ENCODE measurements at regions not wholly inside any gene's neighbourhood (a gene's known extent, or its start where the extent isn't known, plus 50 kb on each side); places are given as distances from the start of the nearest gene placed in this dataset.

GRCh38 chr2:104766683-104767082 is 87.2 kb upstream of the POU3F3 start:
- DNase-seq (ENCODE audit: low read depth): no peak

GRCh38 chr2:104768694-104769093 is 85.2 kb upstream of the POU3F3 start:
- no peak for DNase-seq (ENCODE audit: low read depth)

DNA sequence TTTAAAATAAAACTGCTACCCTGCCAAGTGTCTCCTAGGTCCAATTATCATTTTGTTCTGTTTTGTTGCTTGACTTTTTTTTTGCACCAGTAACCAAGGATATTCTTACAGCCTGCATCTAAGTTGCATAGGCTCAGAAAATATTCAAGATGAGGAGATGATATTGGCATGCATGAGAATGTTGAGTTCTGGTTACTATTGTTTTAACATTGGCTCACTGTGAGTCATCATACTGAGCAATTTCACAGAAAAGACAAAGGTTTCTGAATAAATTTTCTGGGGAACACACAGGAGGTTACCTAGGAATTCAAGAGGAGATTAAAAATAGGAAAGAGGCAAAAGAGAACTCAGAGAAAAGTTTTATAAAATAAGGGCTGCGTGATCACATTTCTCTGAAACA is 84.8 kb upstream of the POU3F3 start:
- DNase-seq (ENCODE audit: low read depth): no peak

- DNase-seq (ENCODE audit: low read depth): no peak
These were observed 80.9 kb upstream of the POU3F3 start for GRCh38 chr2:104772996-104773395.

- DNase-seq (ENCODE audit: low read depth): no peak
These were observed 79.3 kb upstream of the POU3F3 start for GRCh38 chr2:104774631-104775030.

DNA sequence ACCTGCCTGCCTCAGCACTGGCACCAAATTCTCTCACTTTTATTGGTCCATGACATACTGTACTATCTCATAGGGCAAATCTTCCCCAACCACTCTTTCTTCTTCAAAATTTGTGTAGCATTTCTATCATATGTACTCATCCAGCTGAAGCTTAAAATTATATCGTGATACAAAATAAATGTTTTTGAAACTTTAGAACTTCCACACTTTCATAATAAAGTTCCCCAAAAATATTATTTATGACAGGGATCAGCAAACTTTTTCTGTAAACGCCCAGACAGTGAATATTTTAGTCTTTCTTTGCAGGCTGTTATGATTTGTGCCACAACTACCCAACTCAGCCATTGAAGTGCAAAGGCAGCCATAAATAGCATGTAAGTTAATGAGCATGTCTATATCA is 76.2 kb upstream of the POU3F3 start:
- no peak for DNase-seq (ENCODE audit: low read depth)

DNA sequence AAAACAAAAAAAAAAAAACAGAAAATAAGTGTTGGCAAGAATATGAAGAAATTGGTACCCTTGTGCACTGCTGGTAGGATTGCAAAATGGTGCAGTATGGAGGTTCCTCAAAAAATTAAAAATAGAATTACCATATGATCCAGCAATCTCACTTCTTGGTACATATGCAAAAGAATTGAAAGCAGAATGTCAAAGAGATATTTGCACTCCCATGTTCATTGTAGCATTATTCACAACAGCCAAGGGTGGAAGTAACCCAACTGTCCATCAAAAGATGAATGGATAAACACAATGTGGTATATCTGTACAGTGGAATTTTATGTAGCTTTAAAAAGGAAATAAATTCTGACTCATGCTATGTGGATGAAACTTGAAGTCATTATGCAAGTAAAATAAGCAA is 72.8 kb upstream of the POU3F3 start:
- DNase-seq (ENCODE audit: low read depth): no peak

DNA sequence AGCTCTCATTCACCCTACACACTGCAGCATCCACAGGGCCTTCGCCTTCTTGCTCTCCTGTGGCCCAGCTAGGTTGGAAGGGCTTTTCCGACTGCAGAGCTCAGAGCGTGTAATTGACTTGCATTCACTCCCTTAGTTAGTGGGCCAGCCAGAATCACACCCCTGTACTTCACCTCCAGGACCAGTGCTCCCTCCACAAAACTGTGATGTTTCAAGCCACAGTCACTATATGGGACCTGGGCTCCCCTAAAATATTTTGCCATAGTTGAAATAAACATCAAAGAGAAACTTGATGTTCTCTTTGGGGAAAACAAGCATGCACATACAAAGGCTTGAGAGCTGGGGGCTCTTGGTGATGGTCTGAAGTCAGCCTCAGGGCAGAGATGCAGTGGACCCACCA is 69.7 kb upstream of the POU3F3 start:
- DNase-seq (ENCODE audit: low read depth): no peak

GRCh38 chr2:104786204-104786603 is 67.7 kb upstream of the POU3F3 start:
- no peak for DNase-seq (ENCODE audit: low read depth)

DNA sequence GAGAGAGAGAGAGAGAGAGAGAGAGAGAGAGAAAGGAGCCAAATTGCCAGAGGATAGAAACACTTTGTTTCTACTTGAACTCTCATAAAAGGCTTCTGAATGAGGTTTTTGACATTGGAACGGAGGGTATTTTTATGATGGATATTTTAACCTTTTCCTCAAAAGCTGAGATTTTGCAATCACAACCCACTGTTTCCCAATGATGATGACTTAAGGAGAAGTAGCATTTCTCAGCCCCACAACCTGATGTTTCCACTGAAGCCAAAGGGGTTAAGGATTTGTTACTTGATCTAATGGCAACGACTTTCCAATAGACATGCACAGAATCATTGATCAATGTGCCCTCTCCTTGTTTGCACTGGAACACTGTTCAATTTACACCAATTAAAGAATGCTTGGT is 67.1 kb upstream of the POU3F3 start:
- no peak for DNase-seq (ENCODE audit: low read depth)

DNA sequence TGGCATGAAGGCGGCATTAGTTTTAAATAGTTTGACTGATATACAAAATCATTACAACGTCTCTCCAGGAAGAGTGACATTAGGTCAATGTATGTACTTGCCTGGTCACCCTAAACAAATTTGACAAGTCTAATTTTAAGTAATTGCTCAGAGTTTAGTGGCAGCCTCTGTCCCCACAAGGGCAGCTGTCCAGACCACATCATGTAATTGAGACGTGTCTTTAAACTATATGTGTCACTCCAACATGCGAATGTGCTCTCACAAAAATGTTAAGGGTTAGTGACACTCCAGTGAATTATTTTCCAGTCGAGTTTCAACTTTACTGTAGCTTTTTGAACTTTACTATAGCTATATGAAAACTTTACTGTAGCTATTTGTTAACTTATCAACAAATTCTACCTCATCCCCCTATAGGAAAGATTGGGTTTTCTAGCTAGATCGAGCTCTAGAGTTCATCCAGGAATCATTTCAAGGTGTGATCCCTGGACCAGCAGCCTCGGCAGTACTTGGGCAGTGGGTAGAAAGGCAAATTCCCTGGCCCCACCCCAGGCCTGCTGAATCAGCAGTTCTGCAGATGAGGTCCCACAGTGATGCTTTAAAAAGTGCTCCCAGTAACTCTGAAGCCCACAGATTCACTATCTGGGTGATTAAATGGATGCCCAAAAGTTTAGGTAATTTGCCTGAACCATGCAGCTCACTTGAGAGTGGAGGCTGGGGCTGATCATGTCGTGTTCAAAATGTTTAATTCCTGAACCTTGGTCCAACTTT is 66.4 kb upstream of the POU3F3 start:
- DNase-seq (ENCODE audit: low read depth): no peak

GRCh38 chr2:104788742-104789455 is 65.0 kb upstream of the POU3F3 start:
- no peak for DNase-seq (ENCODE audit: low read depth)

DNA sequence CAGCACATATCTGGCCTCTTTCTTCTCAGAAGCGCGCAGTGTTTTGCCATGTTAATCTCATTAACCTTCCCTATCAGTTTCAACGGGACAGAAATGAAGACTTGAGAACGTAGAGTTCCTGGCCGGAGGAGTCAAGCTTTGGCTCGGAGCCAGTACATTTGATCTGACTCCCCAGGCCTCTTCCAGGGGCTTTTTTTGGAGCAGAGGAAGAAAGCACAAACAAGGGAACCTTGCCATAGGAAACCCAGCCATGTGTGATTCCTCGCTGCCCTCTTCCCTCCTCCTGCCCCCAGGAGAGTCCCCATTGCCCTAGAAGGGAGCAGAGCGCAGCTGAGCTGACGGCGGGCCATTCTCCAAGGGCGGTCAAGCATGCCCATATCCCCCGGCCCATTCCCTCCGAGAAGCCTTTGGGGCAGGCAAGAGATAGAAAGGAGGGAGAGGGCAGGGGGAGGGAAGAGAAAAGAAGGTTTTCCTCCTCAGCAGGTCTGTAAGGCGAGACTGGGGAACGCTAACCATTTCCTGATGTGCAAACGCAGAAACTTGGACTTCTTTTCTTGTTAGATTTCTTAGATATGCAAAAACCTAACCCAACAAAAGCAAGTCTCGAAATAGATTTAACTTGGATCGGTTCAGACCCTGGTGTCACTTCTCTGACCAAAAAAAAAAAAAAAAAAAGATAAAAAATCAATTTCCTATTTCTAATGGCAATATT is 63.7 kb upstream of the POU3F3 start:
- no peak for DNase-seq (ENCODE audit: low read depth)

GRCh38 chr2:104790901-104791495 is 62.9 kb upstream of the POU3F3 start:
- DNase-seq (ENCODE audit: low read depth): no peak

DNA sequence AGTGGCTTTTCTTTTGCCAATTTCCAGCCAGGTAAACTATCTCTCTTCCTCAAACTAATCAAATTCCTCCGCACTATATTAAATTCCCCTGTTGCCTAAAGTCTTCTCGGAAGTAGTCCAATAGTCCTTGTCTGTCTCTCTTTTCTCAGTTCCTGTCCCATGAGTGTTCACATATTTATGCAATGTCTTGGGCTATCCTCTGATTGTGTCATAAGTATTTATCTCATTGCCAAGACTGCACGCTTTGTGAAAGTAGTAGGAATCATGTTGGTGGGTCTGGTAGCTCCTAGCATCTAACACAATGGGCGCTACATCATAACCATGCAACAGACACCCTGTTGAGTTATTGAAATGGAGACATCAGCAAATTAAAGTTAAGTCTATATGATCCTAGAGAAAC is 59.9 kb upstream of the POU3F3 start:
- DNase-seq (ENCODE audit: low read depth): no peak

DNA sequence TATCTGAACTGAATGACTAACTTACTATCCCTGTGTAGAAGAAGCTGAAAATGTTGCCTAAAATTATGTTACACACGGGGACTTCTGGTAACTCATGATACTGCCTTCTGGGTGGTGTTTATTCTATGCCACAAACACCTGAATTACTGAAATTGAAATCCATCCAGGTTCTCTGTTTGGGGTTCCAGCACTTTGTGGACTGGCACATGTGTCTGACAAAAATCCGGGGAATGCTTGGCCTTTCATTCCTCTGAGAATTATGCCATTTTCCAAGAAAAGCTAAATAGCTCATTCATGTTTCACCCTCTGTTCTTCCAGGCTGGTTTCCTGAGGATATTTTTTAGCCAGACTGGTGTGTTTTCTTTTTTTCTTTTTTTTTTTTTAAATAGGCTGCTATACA is 59.5 kb upstream of the POU3F3 start:
- no peak for DNase-seq (ENCODE audit: low read depth)
